CD14-positive monocyte (primary cell): ENCODE measurements at regions not wholly inside any gene's neighbourhood (a gene's known extent, or its start where the extent isn't known, plus 50 kb on each side); places are given as distances from the start of the nearest gene placed in this dataset.

Source experiments
- DNase-seq, 3 donors: peaks; one replicate each; pipeline ENCODE4 v3.0.0-alpha.2; 2011 to 2022
- H2AFZ ChIP-seq: 2 replicates; pipeline ENCODE4 v1.6.0; 2012; ENCODE audit warnings: mild to moderate bottlenecking, low read depth, low read length, inconsistent platforms; ENCODE audit not compliant: insufficient read depth, poor library complexity, severe bottlenecking
- H3K27ac ChIP-seq, 2 donors: 1 replicate in 1 of 2; 2 replicates in 1 of 2; pipeline ENCODE4 v1.5.1; 2012 to 2013; ENCODE audit warnings: low read length in 2 of 2, control low read depth in 1 of 2, inconsistent platforms in 1 of 2, low read depth in 1 of 2, mild to moderate bottlenecking in 1 of 2
- H3K27me3 ChIP-seq, 2 donors: one replicate each; pipeline versions ENCODE4 v1.6.0 to v1.6.1; 2011 to 2013; ENCODE audit warnings: low read length in 2 of 2; ENCODE audit not compliant: control insufficient read depth in 2 of 2, insufficient read depth in 2 of 2
- H3K36me3 ChIP-seq, 2 donors: replicated peaks in 1 of 2; 1 replicate in 1 of 2; 2 replicates in 1 of 2; pipeline versions ENCODE4 v1.5.1 to v1.6.1; 2012 to 2013; ENCODE audit warnings: low read length in 2 of 2, control low read depth in 1 of 2, inconsistent platforms in 1 of 2, mild to moderate bottlenecking in 1 of 2; ENCODE audit not compliant: insufficient read depth in 2 of 2, control insufficient read depth in 1 of 2
- H3K4me1 ChIP-seq, 2 donors: 1 replicate in 1 of 2; 2 replicates in 1 of 2; pipeline versions ENCODE4 v1.5.1 to v1.6.1; 2012 to 2013; ENCODE audit warnings: low read length in 2 of 2, control low read depth in 1 of 2, inconsistent platforms in 1 of 2, mild to moderate bottlenecking in 1 of 2, moderate library complexity in 1 of 2; ENCODE audit not compliant: insufficient read depth in 2 of 2, control insufficient read depth in 1 of 2
- H3K4me2 ChIP-seq: replicated peaks from 2 replicates; pipeline ENCODE3; 2012; ENCODE audit warnings: low read length, moderate library complexity, mild to moderate bottlenecking; ENCODE audit not compliant: poor library complexity, severe bottlenecking; ENCODE audit errors: extremely low read depth
- H3K4me3 ChIP-seq, 3 experiments: fragments of 200-600 bp in 1 of 3; sonication (generic) in 1 of 3; replicated peaks in 1 of 3; 1 replicate in 2 of 3; 2 replicates in 1 of 3; pipeline ENCODE4 v1.5.1; 2011 to 2013; ENCODE audit warnings: low read length in 3 of 3, mild to moderate bottlenecking in 3 of 3, control low read depth in 2 of 3, low read depth in 2 of 3, inconsistent platforms in 1 of 3, moderate library complexity in 1 of 3
- H3K79me2 ChIP-seq: 2 replicates; pipeline ENCODE4 v1.6.0; 2012; ENCODE audit warnings: mild to moderate bottlenecking, control low read depth, inconsistent platforms, low read length, moderate library complexity; ENCODE audit not compliant: insufficient read depth
- H3K9ac ChIP-seq: 2 replicates; pipeline ENCODE4 v1.6.0; 2017; ENCODE audit warnings: low read length, mild to moderate bottlenecking; ENCODE audit not compliant: insufficient read depth, poor library complexity, severe bottlenecking
- H3K9me3 ChIP-seq, 2 donors: replicated peaks in 1 of 2; 1 replicate in 1 of 2; 2 replicates in 1 of 2; pipeline versions ENCODE4 v1.5.1 to v1.6.1; 2012 to 2013; ENCODE audit warnings: low read length in 2 of 2, control low read depth in 1 of 2; ENCODE audit not compliant: control insufficient read depth in 1 of 2, insufficient read depth in 1 of 2
- H4K20me1 ChIP-seq: 2 replicates; pipeline ENCODE4 v1.6.0; 2012; ENCODE audit warnings: mild to moderate bottlenecking, low read length, control low read depth, moderate library complexity; ENCODE audit not compliant: insufficient read depth
- H3K27ac Mint-ChIP-seq, 7 donors: one replicate each; pipeline ENCODE4 v1.8.0; 2020; ENCODE audit warnings: mild to moderate bottlenecking in 7 of 7, mixed read lengths in 7 of 7, moderate library complexity in 6 of 7, inconsistent platforms in 2 of 7
- H3K27me3 Mint-ChIP-seq, 3 donors: one replicate each; pipeline ENCODE4 v1.8.0; 2021 to 2022; ENCODE audit warnings: low read depth in 3 of 3, mild to moderate bottlenecking in 3 of 3, mixed read lengths in 3 of 3, moderate library complexity in 3 of 3, inconsistent platforms in 1 of 3
- H3K36me3 Mint-ChIP-seq, 2 donors: one replicate each; pipeline ENCODE4 v1.8.0; 2020; ENCODE audit warnings: mixed read lengths in 2 of 2, inconsistent platforms in 1 of 2, mild to moderate bottlenecking in 1 of 2
- H3K4me1 Mint-ChIP-seq: one replicate; pipeline ENCODE4 v1.8.0; 2020; ENCODE audit warnings: mild to moderate bottlenecking, mixed read lengths
- H3K4me3 Mint-ChIP-seq, 2 donors: one replicate each; pipeline ENCODE4 v1.8.0; 2020; ENCODE audit warnings: mild to moderate bottlenecking in 2 of 2, mixed read lengths in 2 of 2, moderate library complexity in 1 of 2
- H3K9me3 Mint-ChIP-seq, 7 donors: one replicate each; pipeline ENCODE4 v1.8.0; 2020 to 2022; ENCODE audit warnings: mixed read lengths in 7 of 7, mild to moderate bottlenecking in 6 of 7, moderate library complexity in 6 of 7, inconsistent platforms in 2 of 7
- WGBS: methylation state at CpG from one replicate; pipeline ENCODE4 v1.1.5; 2013; ENCODE audit warnings: missing lambda C conversion rate; ENCODE audit not compliant: insufficient coverage; 5-methylcytosine and 5-hydroxymethylcytosine counted together
- intact Hi-C, 2 donors: fragments of 100-400 bp; cut with micrococcal nuclease; formaldehyde crosslinking; loops; one replicate each; pipeline versions ENCODE4 v1.15.0 to v1.15.1; 2023
- TF ChIP-seq, protein P1 (sequence below): fragments of 200-600 bp; IDR thresholded peaks from one replicate; pipeline ENCODE4 v1.8.0; 2022; ENCODE audit warnings: antibody characterized with exemption, mild to moderate bottlenecking

DNA sequence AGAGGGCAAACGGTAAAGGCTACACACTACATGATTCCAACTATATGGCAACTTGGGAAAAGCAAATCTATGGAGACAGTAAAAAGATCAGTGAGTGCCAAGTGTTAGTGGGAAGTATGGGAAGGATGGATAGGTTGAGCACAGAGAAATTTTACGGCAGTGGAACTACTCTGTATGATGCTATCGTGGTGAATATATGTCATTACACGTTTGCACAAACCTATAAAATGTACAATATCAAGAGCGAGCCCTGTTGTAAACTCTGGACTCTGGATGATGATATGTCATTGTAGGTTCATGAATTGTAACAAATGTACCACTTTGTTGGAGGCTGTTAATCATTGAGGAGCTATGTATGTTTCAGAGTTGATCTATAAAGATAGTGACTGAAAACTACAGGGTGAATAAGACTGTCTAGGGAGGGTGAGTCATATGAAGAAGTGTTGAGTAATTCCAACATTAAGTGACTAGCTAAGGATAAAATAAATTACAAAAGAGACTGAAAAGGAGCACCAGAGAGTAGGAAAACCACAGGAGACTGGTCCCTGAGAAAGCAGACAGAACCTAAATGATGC lies 349.2 kb upstream of the LMO3 start:
- no peak overlapping the region for H2AFZ ChIP-seq
- H3K27me3 Mint-ChIP-seq: no peaks in the 10 kb centered on the region
- H4K20me1 ChIP-seq: no peaks in the 10 kb centered on the region
- no peak for DNase-seq
- H3K9me3 ChIP-seq: peaks cover 0 to 7% of the 10 kb centered on the region in 2 donors
- 92% methylated on average over 2 of the region's 5 CpGs for WGBS
- H3K36me3 Mint-ChIP-seq: no peaks in the 10 kb centered on the region
- no peak overlapping the region for H3K4me3 ChIP-seq
- H3K79me2 ChIP-seq: no peaks in the 10 kb centered on the region
- H3K4me1 ChIP-seq: no peaks in the 10 kb centered on the region
- H3K27ac Mint-ChIP-seq: no peak overlapping the region
- TF ChIP-seq, protein P1, sequence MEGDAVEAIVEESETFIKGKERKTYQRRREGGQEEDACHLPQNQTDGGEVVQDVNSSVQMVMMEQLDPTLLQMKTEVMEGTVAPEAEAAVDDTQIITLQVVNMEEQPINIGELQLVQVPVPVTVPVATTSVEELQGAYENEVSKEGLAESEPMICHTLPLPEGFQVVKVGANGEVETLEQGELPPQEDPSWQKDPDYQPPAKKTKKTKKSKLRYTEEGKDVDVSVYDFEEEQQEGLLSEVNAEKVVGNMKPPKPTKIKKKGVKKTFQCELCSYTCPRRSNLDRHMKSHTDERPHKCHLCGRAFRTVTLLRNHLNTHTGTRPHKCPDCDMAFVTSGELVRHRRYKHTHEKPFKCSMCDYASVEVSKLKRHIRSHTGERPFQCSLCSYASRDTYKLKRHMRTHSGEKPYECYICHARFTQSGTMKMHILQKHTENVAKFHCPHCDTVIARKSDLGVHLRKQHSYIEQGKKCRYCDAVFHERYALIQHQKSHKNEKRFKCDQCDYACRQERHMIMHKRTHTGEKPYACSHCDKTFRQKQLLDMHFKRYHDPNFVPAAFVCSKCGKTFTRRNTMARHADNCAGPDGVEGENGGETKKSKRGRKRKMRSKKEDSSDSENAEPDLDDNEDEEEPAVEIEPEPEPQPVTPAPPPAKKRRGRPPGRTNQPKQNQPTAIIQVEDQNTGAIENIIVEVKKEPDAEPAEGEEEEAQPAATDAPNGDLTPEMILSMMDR: no peak
- H3K4me3 Mint-ChIP-seq: no peak overlapping the region
- H3K9me3 Mint-ChIP-seq: peaks cover 0 to 9% (median 6%) of the 10 kb centered on the region in 7 donors
- no peak overlapping the region for H3K4me2 ChIP-seq
- H3K27ac ChIP-seq: no peak overlapping the region
- no peaks in the 10 kb centered on the region for H3K4me1 Mint-ChIP-seq
- no peaks in the 10 kb centered on the region for H3K27me3 ChIP-seq
- intact Hi-C loops: no loop called here
- no peak overlapping the region for H3K9ac ChIP-seq
- H3K36me3 ChIP-seq: no peaks in the 10 kb centered on the region

DNA sequence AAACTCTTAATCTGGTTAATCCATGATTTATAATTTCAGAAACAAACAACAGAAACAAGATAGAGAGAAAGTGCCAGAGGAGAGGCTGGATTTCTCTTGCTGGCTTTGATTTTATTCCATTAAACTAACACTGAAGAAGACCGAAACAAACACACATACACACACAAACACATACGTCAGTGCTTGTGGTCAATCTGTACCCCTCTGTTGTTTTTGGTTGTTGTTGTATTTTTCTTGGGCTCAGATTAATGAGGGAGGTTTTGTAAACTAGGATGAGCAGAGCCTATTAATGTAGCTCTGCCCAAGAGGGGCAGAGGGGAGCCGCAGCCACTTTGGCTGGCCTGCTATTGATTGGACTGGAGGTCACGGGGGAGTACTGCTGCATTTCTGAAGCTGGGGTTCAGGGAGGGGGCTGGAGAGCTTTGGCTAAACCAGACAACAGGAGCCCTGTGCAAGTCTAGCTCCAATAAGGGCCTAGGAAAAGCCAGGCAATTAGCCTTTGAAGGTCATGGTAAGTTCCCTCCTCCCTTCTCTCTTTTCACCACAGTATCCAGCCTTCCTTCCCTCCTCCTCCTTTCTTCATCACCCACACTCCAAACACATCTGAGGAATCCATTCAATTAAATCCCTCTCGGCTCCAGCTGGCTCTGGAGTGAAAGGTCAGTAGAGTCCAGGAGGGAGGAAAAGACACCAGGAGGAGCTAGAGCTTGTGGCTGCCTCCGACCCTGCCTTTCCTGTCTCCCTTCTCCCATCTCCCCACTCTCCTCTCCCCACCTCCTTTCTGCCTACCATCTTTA lies 344.1 kb upstream of the LMO3 start:
- H3K27me3 ChIP-seq: no peaks in the 10 kb centered on the region
- no peak overlapping the region for H3K27ac ChIP-seq
- H3K4me1 ChIP-seq: no peaks in the 10 kb centered on the region
- TF ChIP-seq, protein P1: no peak
- no peaks in the 10 kb centered on the region for H3K36me3 ChIP-seq
- Mint-ChIP-seq H3K9me3 (peaks cover 0 to 4% (median 3%) of the 10 kb centered on the region in 7 donors), H3K27ac (no peak overlapping the region), H3K4me1 (no peaks in the 10 kb centered on the region), H3K36me3 (no peaks in the 10 kb centered on the region), H3K27me3 (peaks cover 0 to 3% (median 0%) of the 10 kb centered on the region in 3 donors), H3K4me3 (no peak overlapping the region)
- no peak overlapping the region for H3K4me2 ChIP-seq
- intact Hi-C loops: no loop called here
- DNase-seq: no peak
- 95% methylated on average over 2 of the region's 6 CpGs for WGBS
- no peak overlapping the region for H2AFZ ChIP-seq
- H3K4me3 ChIP-seq: no peak overlapping the region
- H3K79me2 ChIP-seq: no peaks in the 10 kb centered on the region
- no peaks in the 10 kb centered on the region for H3K9me3 ChIP-seq
- H4K20me1 ChIP-seq: no peaks in the 10 kb centered on the region
- no peak overlapping the region for H3K9ac ChIP-seq
